Cardiac muscle cell (in vitro differentiated cells and primary cell): ENCODE measurements at regions not wholly inside any gene's neighbourhood (a gene's known extent, or its start where the extent isn't known, plus 50 kb on each side); places are given as distances from the start of the nearest gene placed in this dataset.

Source experiments
- DNase-seq, 2 donors: peaks; one replicate each; pipeline versions ENCODE4 v3.0.0 to v3.0.0-alpha.2; 2010 to 2017; ENCODE audit warnings: low read depth in 1 of 2, low spot score in 1 of 2
- H3K27ac ChIP-seq: fragments of 200-600 bp; sonication (generic); 2 replicates; pipeline ENCODE4 v1.5.1; 2016
- H3K27me3 ChIP-seq: fragments of 200-600 bp; sonication (generic); 2 replicates; pipeline ENCODE4 v1.6.0; 2016; ENCODE audit warnings: control low read depth
- H3K36me3 ChIP-seq: fragments of 200-600 bp; sonication (generic); 2 replicates; pipeline ENCODE4 v1.5.1; 2016; ENCODE audit warnings: control low read depth
- H3K4me1 ChIP-seq: fragments of 200-600 bp; sonication (generic); 2 replicates; pipeline ENCODE4 v1.8.1; 2017; ENCODE audit warnings: low read depth, mild to moderate bottlenecking, mixed run types
- H3K4me3 ChIP-seq: fragments of 200-600 bp; sonication (generic); 2 replicates; pipeline ENCODE4 v1.5.1; 2016; ENCODE audit warnings: mild to moderate bottlenecking
- H3K9me3 ChIP-seq: fragments of 200-600 bp; sonication (generic); 2 replicates; pipeline ENCODE4 v1.5.1; 2017; ENCODE audit warnings: low read depth, mild to moderate bottlenecking, control low read depth
- TF ChIP-seq, protein P1 (sequence below): IDR thresholded peaks from 2 replicates; pipeline ENCODE4 v1.5.1; 2012; ENCODE audit warnings: low read depth, mild to moderate bottlenecking, low read length

DNA sequence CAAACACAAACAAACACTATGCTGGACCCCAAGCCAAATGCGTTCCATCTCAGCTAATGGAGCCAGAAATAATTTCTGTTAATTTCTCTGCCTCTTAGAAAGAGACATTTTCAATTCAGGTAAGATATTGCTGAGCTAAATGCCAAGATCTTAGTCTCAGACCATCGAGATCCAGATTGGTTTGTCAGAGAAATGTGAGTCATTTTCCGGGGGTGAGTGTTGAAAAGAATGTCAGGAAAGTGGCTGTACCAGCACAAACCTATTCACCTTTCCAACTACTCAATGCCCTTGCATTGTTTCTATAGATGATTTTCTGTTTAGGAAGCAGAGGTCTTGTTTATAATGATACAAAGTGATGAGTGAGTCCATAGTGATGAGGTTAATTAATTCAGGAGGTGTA is 266.8 kb upstream of the TSHZ3 start:
- DNase-seq: no peak
- Histone ChIP-seq H3K9me3 (no peaks in the 10 kb centered on the region), H3K4me3 (no peak overlapping the region), H3K27ac (no peak overlapping the region), H3K27me3 (peaks cover under 1% of the 10 kb centered on the region), H3K4me1 (no peaks in the 10 kb centered on the region), H3K36me3 (no peaks in the 10 kb centered on the region)
- TF ChIP-seq, protein P1, sequence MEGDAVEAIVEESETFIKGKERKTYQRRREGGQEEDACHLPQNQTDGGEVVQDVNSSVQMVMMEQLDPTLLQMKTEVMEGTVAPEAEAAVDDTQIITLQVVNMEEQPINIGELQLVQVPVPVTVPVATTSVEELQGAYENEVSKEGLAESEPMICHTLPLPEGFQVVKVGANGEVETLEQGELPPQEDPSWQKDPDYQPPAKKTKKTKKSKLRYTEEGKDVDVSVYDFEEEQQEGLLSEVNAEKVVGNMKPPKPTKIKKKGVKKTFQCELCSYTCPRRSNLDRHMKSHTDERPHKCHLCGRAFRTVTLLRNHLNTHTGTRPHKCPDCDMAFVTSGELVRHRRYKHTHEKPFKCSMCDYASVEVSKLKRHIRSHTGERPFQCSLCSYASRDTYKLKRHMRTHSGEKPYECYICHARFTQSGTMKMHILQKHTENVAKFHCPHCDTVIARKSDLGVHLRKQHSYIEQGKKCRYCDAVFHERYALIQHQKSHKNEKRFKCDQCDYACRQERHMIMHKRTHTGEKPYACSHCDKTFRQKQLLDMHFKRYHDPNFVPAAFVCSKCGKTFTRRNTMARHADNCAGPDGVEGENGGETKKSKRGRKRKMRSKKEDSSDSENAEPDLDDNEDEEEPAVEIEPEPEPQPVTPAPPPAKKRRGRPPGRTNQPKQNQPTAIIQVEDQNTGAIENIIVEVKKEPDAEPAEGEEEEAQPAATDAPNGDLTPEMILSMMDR: no peak

DNA sequence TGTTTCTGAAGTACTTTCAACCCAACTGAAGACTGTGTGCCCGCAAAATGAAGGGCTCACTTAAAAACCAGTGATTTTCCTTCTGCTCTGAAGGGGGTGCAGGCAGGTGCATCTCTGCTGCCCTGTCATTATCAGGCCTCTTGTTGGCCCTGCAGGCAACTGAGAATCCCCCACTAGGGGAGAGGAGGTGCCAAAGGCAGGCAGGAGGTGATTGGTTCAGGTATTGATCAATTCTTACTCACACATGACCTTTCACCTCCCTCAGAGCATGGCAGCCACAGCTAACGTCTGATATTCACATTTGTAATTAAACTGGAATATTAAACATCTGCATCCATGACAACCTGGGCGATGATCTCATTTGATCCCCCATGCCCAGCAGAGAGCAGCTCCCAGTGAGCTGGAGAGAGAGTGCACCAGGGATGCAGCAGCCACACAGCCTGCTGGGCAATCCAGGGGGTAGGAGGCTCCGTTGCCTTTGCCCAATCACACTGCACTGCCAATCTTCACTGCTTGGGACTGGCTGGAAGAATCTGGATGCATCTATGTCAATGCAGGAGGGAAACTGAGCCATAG is 267.9 kb upstream of the TSHZ3 start:
- H3K9me3 ChIP-seq: no peaks in the 10 kb centered on the region
- TF ChIP-seq, protein P1: no peak
- no peaks in the 10 kb centered on the region for H3K36me3 ChIP-seq
- no peak overlapping the region for H3K4me3 ChIP-seq
- no peaks in the 10 kb centered on the region for H3K27me3 ChIP-seq
- DNase-seq: no peak
- H3K4me1 ChIP-seq: no peaks in the 10 kb centered on the region
- H3K27ac ChIP-seq: no peak overlapping the region

DNA sequence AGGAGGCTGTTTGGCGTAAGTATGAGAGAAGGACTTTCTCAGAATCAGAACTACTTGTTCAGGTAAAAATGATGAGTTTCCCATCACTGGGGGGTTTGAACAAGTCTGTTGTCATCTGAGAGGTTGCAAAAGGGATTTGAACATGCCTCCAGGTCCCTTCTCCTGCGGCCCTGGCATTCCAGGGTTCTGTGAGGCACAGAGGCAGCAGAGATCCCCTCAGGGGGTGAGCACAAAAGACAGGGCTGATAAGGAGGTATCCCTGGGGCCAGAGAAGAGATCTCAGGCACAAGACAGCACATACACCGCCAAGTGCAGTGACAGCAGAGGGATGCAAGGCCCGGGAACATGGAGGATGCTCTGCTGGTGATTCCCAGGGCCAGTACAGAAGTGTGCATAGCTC is 275.8 kb upstream of the TSHZ3 start:
- H3K27ac ChIP-seq: no peak overlapping the region
- no peak for DNase-seq
- TF ChIP-seq, protein P1: no peak
- H3K27me3 ChIP-seq: no peaks in the 10 kb centered on the region
- H3K36me3 ChIP-seq: no peaks in the 10 kb centered on the region
- H3K9me3 ChIP-seq: no peaks in the 10 kb centered on the region
- H3K4me1 ChIP-seq: no peaks in the 10 kb centered on the region
- no peak overlapping the region for H3K4me3 ChIP-seq

DNA sequence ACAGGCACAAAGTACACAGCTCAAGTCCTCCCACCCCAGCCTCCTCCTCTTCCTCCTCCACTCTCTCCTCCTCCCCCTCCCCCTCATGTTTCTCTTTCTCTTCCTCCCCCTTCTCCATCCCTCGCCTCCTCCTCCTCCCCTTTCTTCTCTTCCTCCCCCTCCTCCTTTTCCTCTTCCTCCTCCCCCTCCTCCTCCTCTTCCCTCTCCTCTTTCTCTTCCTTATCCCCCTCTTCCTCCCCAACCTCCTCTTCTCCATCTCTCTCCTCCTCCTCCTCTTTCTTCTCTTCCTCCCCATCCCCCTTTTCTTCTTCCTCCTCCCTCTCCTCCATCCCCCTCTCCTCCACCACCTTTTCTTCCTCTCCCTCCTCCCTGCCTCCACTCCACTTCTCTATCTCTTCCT is 276.3 kb upstream of the TSHZ3 start:
- Histone ChIP-seq H3K27ac (no peak overlapping the region), H3K27me3 (no peaks in the 10 kb centered on the region), H3K4me1 (no peaks in the 10 kb centered on the region), H3K9me3 (no peaks in the 10 kb centered on the region), H3K36me3 (no peaks in the 10 kb centered on the region), H3K4me3 (no peak overlapping the region)
- TF ChIP-seq, protein P1: no peak
- no peak for DNase-seq

DNA sequence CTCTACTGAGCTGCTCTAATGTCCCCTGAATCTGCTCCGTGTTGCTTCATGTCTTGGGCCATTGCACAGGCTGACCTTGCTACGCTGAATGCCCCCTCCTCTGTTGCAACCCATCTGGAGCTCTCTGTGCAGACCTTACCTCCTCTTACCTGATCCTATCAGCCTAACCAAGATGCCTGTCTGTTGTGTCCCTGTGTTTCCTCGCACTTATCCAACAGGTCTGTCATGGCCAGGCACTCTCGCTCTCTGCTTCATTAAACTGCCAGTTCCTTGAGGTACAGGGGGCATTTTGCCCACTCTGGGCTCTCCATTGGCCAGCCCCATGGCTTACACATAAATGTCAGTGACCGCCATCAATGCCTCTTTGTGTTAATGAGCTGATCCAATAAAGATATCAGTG is 277.7 kb upstream of the TSHZ3 start:
- DNase-seq: no peak
- H3K9me3 ChIP-seq: no peaks in the 10 kb centered on the region
- H3K4me3 ChIP-seq: no peak overlapping the region
- H3K36me3 ChIP-seq: no peaks in the 10 kb centered on the region
- TF ChIP-seq, protein P1: no peak
- no peak overlapping the region for H3K27ac ChIP-seq
- no peaks in the 10 kb centered on the region for H3K4me1 ChIP-seq
- H3K27me3 ChIP-seq: no peaks in the 10 kb centered on the region
